ENCODE measurements at regions not wholly inside any gene's neighbourhood (a gene's known extent, or its start where the extent isn't known, plus 50 kb on each side); places are given as distances from the start of the nearest gene placed in this dataset. TPM values are rescaled to one million over a fixed set of nuclear protein-coding genes. Genes with fewer than 3 reads are reported as not detected.

DNA sequence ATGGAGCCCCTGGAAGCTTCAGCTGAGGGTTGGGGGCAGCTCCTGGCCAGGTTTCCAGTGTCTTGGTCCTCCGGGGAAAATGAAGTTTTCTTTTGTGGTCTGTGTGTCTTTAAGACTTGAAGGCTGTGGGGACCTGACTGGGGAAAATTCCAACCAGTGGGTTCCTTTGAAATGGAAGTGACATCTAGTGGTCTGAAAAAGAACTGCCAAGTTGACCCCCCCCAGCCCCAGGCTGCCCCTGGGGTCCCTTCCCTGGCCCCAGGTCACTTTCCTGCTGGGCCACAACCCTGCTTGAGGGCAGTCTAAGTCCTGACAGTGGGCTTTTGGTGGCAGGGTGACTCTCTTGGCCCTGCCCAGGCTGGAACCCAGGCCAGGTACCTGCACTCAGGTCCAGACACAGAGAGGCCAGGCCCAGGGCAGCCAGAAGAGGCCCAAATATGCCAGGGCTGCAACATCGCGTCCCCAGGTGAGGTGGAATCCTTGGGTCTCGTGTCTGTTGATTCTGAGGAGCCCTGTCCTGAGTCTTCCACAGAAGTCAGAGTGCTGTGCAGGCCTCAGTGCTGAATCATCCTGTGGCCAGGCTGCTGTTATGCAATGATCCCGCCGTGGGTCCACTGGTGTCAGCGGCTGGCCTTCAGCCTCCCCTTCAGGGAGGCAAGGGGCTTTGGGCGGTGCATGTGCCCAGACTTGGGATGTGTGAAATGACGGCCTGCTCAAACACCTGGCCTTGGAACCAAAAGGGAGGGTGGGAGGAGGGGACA lies 68.4 kb downstream of the VEGFA start:
- peaks cover 6 to 10% (median 10%) of the 10 kb centered on the region in 3 donors for H3K4me1 ChIP-seq (ENCODE audit: control insufficient read depth in 3 of 3, insufficient read depth in 3 of 3, low read length in 3 of 3)
- H3K36me3 ChIP-seq (ENCODE audit: control insufficient read depth in 3 of 3, insufficient read depth in 3 of 3, low read length in 3 of 3): no peaks in the 10 kb centered on the region
- peak overlapping the region; percentile 60 for H3K27ac ChIP-seq (ENCODE audit: low read depth, low read length)
- no peaks in the 10 kb centered on the region for H3K9me3 ChIP-seq (ENCODE audit: control insufficient read depth in 3 of 3, low read length in 3 of 3)
- H3K27me3 ChIP-seq (ENCODE audit: control insufficient read depth in 3 of 3, insufficient read depth in 3 of 3, low read length in 3 of 3): no peaks in the 10 kb centered on the region
- H3K4me3 ChIP-seq (ENCODE audit: low read length in 3 of 3): peak overlapping the region in 1 of 3 donors; percentile 52
- peak overlapping the region; percentile 6 to 51 (median 45) for H3K9ac ChIP-seq (ENCODE audit: low read depth in 1 of 3, low read length in 3 of 3)

DNA sequence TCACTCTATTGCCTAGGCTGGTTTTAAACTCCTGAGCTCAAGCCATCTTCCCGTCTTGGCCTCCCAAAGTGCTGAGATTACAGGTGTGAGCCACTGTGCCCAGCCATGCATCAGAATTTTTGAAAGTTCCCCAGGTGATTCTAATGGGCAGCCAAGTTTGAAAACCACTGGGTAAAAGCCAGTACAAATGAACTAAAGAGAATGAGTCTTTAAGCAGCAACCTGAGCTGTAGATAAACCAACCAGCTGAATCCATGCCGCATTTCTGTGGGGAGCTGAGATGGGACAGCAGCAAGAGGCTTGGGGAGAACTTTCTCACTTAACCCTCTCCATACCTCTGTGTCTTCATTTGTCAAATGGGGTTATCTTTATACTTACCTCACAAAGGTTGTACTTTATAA lies 67.5 kb downstream of the VEGFA start:
- no peaks in the 10 kb centered on the region for H3K27me3 ChIP-seq (ENCODE audit: control insufficient read depth in 3 of 3, insufficient read depth in 3 of 3, low read length in 3 of 3)
- H3K9me3 ChIP-seq (ENCODE audit: control insufficient read depth in 3 of 3, low read length in 3 of 3): no peaks in the 10 kb centered on the region
- H3K9ac ChIP-seq (ENCODE audit: low read depth in 1 of 3, low read length in 3 of 3): no peak overlapping the region
- no peaks in the 10 kb centered on the region for H3K36me3 ChIP-seq (ENCODE audit: control insufficient read depth in 3 of 3, insufficient read depth in 3 of 3, low read length in 3 of 3)
- H3K4me1 ChIP-seq (ENCODE audit: control insufficient read depth in 3 of 3, insufficient read depth in 3 of 3, low read length in 3 of 3): peaks cover 6 to 10% (median 10%) of the 10 kb centered on the region in 3 donors
- H3K27ac ChIP-seq (ENCODE audit: low read depth, low read length): no peak overlapping the region
- H3K4me3 ChIP-seq (ENCODE audit: low read length in 3 of 3): no peak overlapping the region

DNA sequence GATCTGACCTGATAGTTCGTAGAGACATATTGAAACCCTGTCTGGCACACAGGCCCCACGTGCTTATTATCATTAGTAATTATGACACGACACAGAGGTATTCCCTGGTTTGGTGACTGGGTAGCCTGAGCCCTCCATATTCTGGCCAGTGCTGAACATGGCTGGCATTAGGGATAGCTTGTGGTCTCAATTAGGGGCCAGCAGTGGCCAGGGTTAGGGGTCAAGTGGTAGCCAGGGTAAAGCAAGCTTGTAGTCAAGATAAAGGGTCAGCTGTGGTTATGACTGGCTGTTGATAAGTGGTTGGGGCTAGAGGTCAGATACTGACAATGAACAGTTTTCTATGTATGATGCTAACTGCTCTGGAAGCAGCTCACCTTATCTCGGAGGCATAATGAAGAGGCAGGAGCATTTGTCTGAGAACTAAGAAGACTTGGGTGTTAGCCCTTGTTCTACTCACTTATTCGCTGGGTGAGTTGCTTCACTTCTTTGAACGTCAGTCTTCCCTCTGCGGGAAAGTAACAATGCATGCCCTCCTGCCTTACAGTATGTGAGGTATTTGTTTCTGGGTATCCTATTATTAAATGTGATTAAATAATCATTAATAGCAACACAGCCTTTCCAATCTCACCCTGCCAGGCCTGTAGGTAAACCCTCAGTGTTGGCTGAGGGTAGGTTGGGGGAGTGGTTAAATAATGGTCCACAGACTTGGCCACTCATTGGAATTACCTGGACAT lies 66.7 kb downstream of the VEGFA start:
- Histone ChIP-seq H3K27me3 (ENCODE audit: control insufficient read depth in 3 of 3, insufficient read depth in 3 of 3, low read length in 3 of 3) (no peaks in the 10 kb centered on the region), H3K9ac (ENCODE audit: low read depth in 1 of 3, low read length in 3 of 3) (no peak overlapping the region), H3K27ac (ENCODE audit: low read depth, low read length) (no peak overlapping the region), H3K9me3 (ENCODE audit: control insufficient read depth in 3 of 3, low read length in 3 of 3) (no peaks in the 10 kb centered on the region), H3K36me3 (ENCODE audit: control insufficient read depth in 3 of 3, insufficient read depth in 3 of 3, low read length in 3 of 3) (no peaks in the 10 kb centered on the region), H3K4me1 (ENCODE audit: control insufficient read depth in 3 of 3, insufficient read depth in 3 of 3, low read length in 3 of 3) (peaks cover 6 to 10% (median 10%) of the 10 kb centered on the region in 3 donors), H3K4me3 (ENCODE audit: low read length in 3 of 3) (no peak overlapping the region)

Small RNA genes lying in the stretch of these regions (small RNA-seq; reads per million reads assigned to genes)
- not detected for gene AL157371.1
